H9 (cell line): ENCODE measurements at regions not wholly inside any gene's neighbourhood (a gene's known extent, or its start where the extent isn't known, plus 50 kb on each side); places are given as distances from the start of the nearest gene placed in this dataset.

Experiments used
- DNase-seq: peaks from one replicate; pipeline ENCODE4 v3.0.0-alpha.2; 2017
- H2AFZ ChIP-seq: one replicate; pipeline ENCODE4 v1.6.1; 2013; ENCODE audit warnings: mild to moderate bottlenecking, low read length, control low read depth, moderate library complexity
- H2AK5ac ChIP-seq: 2 replicates; pipeline ENCODE4 v1.6.1; 2013; ENCODE audit warnings: low read length, control low read depth, mixed read lengths; ENCODE audit not compliant: insufficient read length
- H2BK120ac ChIP-seq: one replicate; pipeline ENCODE4 v1.6.1; 2013; ENCODE audit warnings: low read depth, mild to moderate bottlenecking, low read length, control low read depth, inconsistent platforms; ENCODE audit not compliant: poor library complexity, severe bottlenecking
- H2BK12ac ChIP-seq: 2 replicates; pipeline ENCODE4 v1.6.1; 2013; ENCODE audit warnings: low read length, control low read depth, mixed read lengths, low read depth; ENCODE audit not compliant: insufficient read length
- H2BK15ac ChIP-seq: 2 replicates; pipeline ENCODE4 v1.6.1; 2013; ENCODE audit warnings: low read depth, low read length, control low read depth
- H2BK20ac ChIP-seq: one replicate; pipeline ENCODE4 v1.6.1; 2013; ENCODE audit warnings: low read depth, mild to moderate bottlenecking, low read length, control low read depth, inconsistent platforms; ENCODE audit not compliant: poor library complexity, severe bottlenecking
- H2BK5ac ChIP-seq: 2 replicates; pipeline ENCODE4 v1.6.1; 2013; ENCODE audit warnings: low read length, control low read depth, mixed read lengths; ENCODE audit not compliant: insufficient read length
- H3K14ac ChIP-seq: 2 replicates; pipeline ENCODE4 v1.6.1; 2013; ENCODE audit warnings: low read length, control low read depth; ENCODE audit not compliant: insufficient read depth
- H3K18ac ChIP-seq: 2 replicates; pipeline ENCODE4 v1.6.1; 2013; ENCODE audit warnings: low read depth, mild to moderate bottlenecking, mixed read lengths, low read length, control low read depth; ENCODE audit not compliant: insufficient read length
- H3K23ac ChIP-seq: 2 replicates; pipeline ENCODE4 v1.6.1; 2013; ENCODE audit warnings: low read length, control low read depth, mixed read lengths, low read depth; ENCODE audit not compliant: insufficient read length
- H3K23me2 ChIP-seq: 2 replicates; pipeline ENCODE4 v1.6.1; 2013; ENCODE audit warnings: low read depth, mild to moderate bottlenecking, mixed read lengths, low read length, control low read depth; ENCODE audit not compliant: insufficient read length, poor library complexity, severe bottlenecking
- H3K27ac ChIP-seq: 2 replicates; pipeline ENCODE4 v1.5.1; 2013; ENCODE audit warnings: low read length, control low read depth, mixed read lengths, low read depth; ENCODE audit not compliant: insufficient read length
- H3K27me3 ChIP-seq: 2 replicates; pipeline ENCODE4 v1.6.1; 2013; ENCODE audit warnings: low read length, control low read depth, inconsistent platforms; ENCODE audit not compliant: insufficient read depth
- H3K4ac ChIP-seq: 2 replicates; pipeline ENCODE4 v1.6.1; 2013; ENCODE audit warnings: low read depth, mild to moderate bottlenecking, control low read depth, inconsistent platforms, low read length, moderate library complexity
- H3K4me1 ChIP-seq: 2 replicates; pipeline ENCODE4 v1.6.1; 2013; ENCODE audit warnings: low read length, control low read depth, inconsistent platforms; ENCODE audit not compliant: insufficient read depth
- H3K4me2 ChIP-seq: 2 replicates; pipeline ENCODE4 v1.6.1; 2013; ENCODE audit warnings: low read length, control low read depth, mixed read lengths; ENCODE audit not compliant: insufficient read length, insufficient read depth
- H3K56ac ChIP-seq: 2 replicates; pipeline ENCODE4 v1.6.1; 2013; ENCODE audit warnings: low read depth, mild to moderate bottlenecking, mixed read lengths, low read length, control low read depth; ENCODE audit not compliant: insufficient read length
- H3K79me1 ChIP-seq: 2 replicates; pipeline ENCODE4 v1.6.1; 2013; ENCODE audit warnings: low read depth, mild to moderate bottlenecking, moderate library complexity, low read length, control low read depth, inconsistent platforms; ENCODE audit not compliant: insufficient read depth, poor library complexity, severe bottlenecking
- H3K79me2 ChIP-seq: 2 replicates; pipeline ENCODE4 v1.6.1; 2013; ENCODE audit warnings: low read length, control low read depth, inconsistent platforms; ENCODE audit not compliant: insufficient read depth
- H3K9ac ChIP-seq: 2 replicates; pipeline ENCODE4 v1.6.1; 2013; ENCODE audit warnings: low read length, control low read depth, mixed read lengths; ENCODE audit not compliant: insufficient read length; ENCODE audit errors: extremely low read depth
- H3K9me3 ChIP-seq: one replicate; pipeline ENCODE4 v1.6.1; 2013; ENCODE audit warnings: low read depth, low read length, inconsistent platforms; ENCODE audit not compliant: control insufficient read depth
- H3T11ph ChIP-seq: one replicate; pipeline ENCODE4 v1.6.1; 2013; ENCODE audit warnings: mild to moderate bottlenecking, low read length, control low read depth, inconsistent platforms
- H4K20me1 ChIP-seq: one replicate; pipeline ENCODE4 v1.6.1; 2013; ENCODE audit not compliant: control insufficient read depth, insufficient read length, insufficient read depth
- H4K5ac ChIP-seq: 2 replicates; pipeline ENCODE4 v1.6.1; 2013; ENCODE audit warnings: low read depth, mild to moderate bottlenecking, mixed read lengths, low read length, control low read depth; ENCODE audit not compliant: insufficient read length
- H4K8ac ChIP-seq: replicated peaks from 2 replicates; pipeline ENCODE4 v1.6.1; 2013; ENCODE audit warnings: low read length, control low read depth, mixed read lengths, low read depth; ENCODE audit not compliant: insufficient read length
- H4K91ac ChIP-seq: 2 replicates; pipeline ENCODE4 v1.6.1; 2013; ENCODE audit warnings: low read depth, mild to moderate bottlenecking, moderate library complexity, mixed read lengths, low read length, control low read depth; ENCODE audit not compliant: insufficient read length
- H3K27ac Mint-ChIP-seq, 3 experiments: 2 replicates in 2 of 3; 3 replicates in 1 of 3; pipeline ENCODE4 v1.8.0; 2020 to 2021; ENCODE audit warnings: mixed read lengths in 3 of 3, mild to moderate bottlenecking in 1 of 3, moderate library complexity in 1 of 3
- H3K27me3 Mint-ChIP-seq: 2 replicates; pipeline ENCODE4 v1.8.0; 2021; ENCODE audit warnings: low read depth, mild to moderate bottlenecking, moderate library complexity, mixed read lengths
- H3K36me3 Mint-ChIP-seq, 3 experiments: 2 replicates in 2 of 3; 3 replicates in 1 of 3; pipeline ENCODE4 v1.8.0; 2020 to 2021; ENCODE audit warnings: low read depth in 3 of 3, mixed read lengths in 3 of 3; ENCODE audit not compliant: insufficient read depth in 1 of 3
- H3K4me1 Mint-ChIP-seq, 2 experiments: 2 replicates each; pipeline ENCODE4 v1.8.0; 2020; ENCODE audit warnings: mixed read lengths in 2 of 2
- H3K4me3 Mint-ChIP-seq, 2 experiments: 2 replicates in 1 of 2; 3 replicates in 1 of 2; pipeline ENCODE4 v1.8.0; 2020 to 2021; ENCODE audit warnings: mild to moderate bottlenecking in 2 of 2, mixed read lengths in 2 of 2, moderate library complexity in 1 of 2
- H3K9me3 Mint-ChIP-seq, 2 experiments: 2 replicates in 1 of 2; 3 replicates in 1 of 2; pipeline ENCODE4 v1.8.0; 2020; ENCODE audit warnings: mild to moderate bottlenecking in 2 of 2, mixed read lengths in 2 of 2, moderate library complexity in 1 of 2
- CTCF ChIP-seq: fragments of 200-600 bp; sonication (generic); conservative IDR thresholded peaks from 3 replicates; pipeline ENCODE4 v1.8.0; 2021; ENCODE audit warnings: antibody characterized with exemption, mild to moderate bottlenecking
- WGBS: extraction: QIAGEN DNeasy Blood & Tissue Kit; methylation state at CpG from one replicate; pipeline ENCODE4 v1.1.7; 2013; ENCODE audit warnings: missing lambda C conversion rate, low lambda C conversion rate, mixed read lengths; ENCODE audit not compliant: insufficient read length; ENCODE audit errors: extremely low coverage; 5-methylcytosine and 5-hydroxymethylcytosine counted together

GRCh38 chr16:26651884-26652283, 414.8 kb upstream of the C16orf82 start:
- H2BK12ac ChIP-seq: no peak overlapping the region
- no peak overlapping the region for H2BK15ac ChIP-seq

More at GRCh38 chr16:26651884-26652283, 414.8 kb upstream of the C16orf82 start:
- Histone ChIP-seq H2BK20ac (no peak overlapping the region), H3K27ac (no peak overlapping the region), H3T11ph (no peak overlapping the region), H3K23ac (no peak overlapping the region), H3K4me1 (no peaks in the 10 kb centered on the region), H3K9me3 (no peaks in the 10 kb centered on the region), H2AFZ (no peak overlapping the region), H2AK5ac (no peak overlapping the region), H3K79me2 (no peaks in the 10 kb centered on the region), H4K20me1 (no peaks in the 10 kb centered on the region), H3K4ac (no peak overlapping the region), H3K14ac (no peak overlapping the region), H3K4me2 (no peak overlapping the region), H4K91ac (no peak overlapping the region), H3K79me1 (no peaks in the 10 kb centered on the region), H3K56ac (no peak overlapping the region), H4K8ac (no peak overlapping the region), H3K23me2 (no peaks in the 10 kb centered on the region), H2BK120ac (no peak overlapping the region), H2BK5ac (no peak overlapping the region), H3K18ac (no peak overlapping the region), H3K9ac (no peak overlapping the region), H4K5ac (no peak overlapping the region), H3K27me3 (no peaks in the 10 kb centered on the region)
- H3K4me1 Mint-ChIP-seq: no peaks in the 10 kb centered on the region
- peaks cover 3 to 5% of the 10 kb centered on the region in 2 experiments; a peak in 2 of 5 replicates for H3K9me3 Mint-ChIP-seq
- no peak overlapping the region for H3K27ac Mint-ChIP-seq
- H3K36me3 Mint-ChIP-seq: peaks cover 0 to 5% (median 0%) of the 10 kb centered on the region in 3 experiments; a peak in 1 of 7 replicates
- peaks cover 2% of the 10 kb centered on the region; the same call in 1 of the 2 replicates for H3K27me3 Mint-ChIP-seq
- no peak for DNase-seq
- no CpG with 5 or more reads among the region's 1 CpG for WGBS
- no peak overlapping the region for H3K4me3 Mint-ChIP-seq
- TF ChIP-seq CTCF: no peak
